HT-29 (cell line): ENCODE measurements at regions not wholly inside any gene's neighbourhood (a gene's known extent, or its start where the extent isn't known, plus 50 kb on each side); places are given as distances from the start of the nearest gene placed in this dataset.
A peak's percentile ranks its signal among the peaks of the same experiment; 100 is the strongest.
"Not testable (repeated sequence)": the region's sequence is repeated elsewhere in the genome, so short reads cannot be mapped to it uniquely, and the experiment has no call there.

Experiments
- DNase-seq: peaks from one replicate; pipeline ENCODE4 v3.0.0-alpha.2; 2015; ENCODE audit warnings: low spot score

- no peak for DNase-seq
Observed at GRCh38 chr18:27382567-27383216, 197.6 kb upstream of the CHST9 start.

- DNase-seq, result no peak
Observed at GRCh38 chr18:27378431-27379095, 193.5 kb upstream of the CHST9 start.

- no peak for DNase-seq
Observed at GRCh38 chr18:27377251-27377650, 192.1 kb upstream of the CHST9 start.

GRCh38 chr18:27372386-27372785, 187.3 kb upstream of the CHST9 start:
- no peak for DNase-seq

GRCh38 chr18:27366665-27367064, 181.6 kb upstream of the CHST9 start:
- DNase-seq, result no peak

- no peak for DNase-seq
Observed at GRCh38 chr18:27366151-27366550, 181.0 kb upstream of the CHST9 start.

GRCh38 chr18:27363872-27364271, 178.8 kb upstream of the CHST9 start:
- peak; percentile 1 for DNase-seq

GRCh38 chr18:27361477-27361876, 176.4 kb upstream of the CHST9 start:
- no peak for DNase-seq

- no peak for DNase-seq
Observed at GRCh38 chr18:27355308-27355707, 170.2 kb upstream of the CHST9 start.

GRCh38 chr18:27353273-27353672, 168.2 kb upstream of the CHST9 start:
- no peak for DNase-seq

- DNase-seq, result no peak
Observed at GRCh38 chr18:27349284-27349882, 164.3 kb upstream of the CHST9 start.

GRCh38 chr18:27331606-27332005, 146.5 kb upstream of the CHST9 start:
- DNase-seq, result no peak

GRCh38 chr18:27314996-27315395, 129.9 kb upstream of the CHST9 start:
- DNase-seq, result no peak

- no peak for DNase-seq
Observed at GRCh38 chr18:27313678-27314077, 128.6 kb upstream of the CHST9 start.

- DNase-seq, result no peak
Observed at GRCh38 chr18:27312853-27313252, 127.7 kb upstream of the CHST9 start.

GRCh38 chr18:27312153-27312552, 127.0 kb upstream of the CHST9 start:
- DNase-seq, result no peak

- DNase-seq, result no peak
Observed at GRCh38 chr18:27311114-27311513, 126.0 kb upstream of the CHST9 start.

- DNase-seq, result no peak
Observed at GRCh38 chr18:27301615-27302378, 116.7 kb upstream of the CHST9 start.

- DNase-seq, result peak; percentile 1
Observed at GRCh38 chr18:27298214-27298804, 113.2 kb upstream of the CHST9 start.

GRCh38 chr18:27285973-27286562, 101.0 kb upstream of the CHST9 start:
- DNase-seq, result not testable (repeated sequence)

- no peak for DNase-seq
Observed at GRCh38 chr18:27278131-27278530, 93.0 kb upstream of the CHST9 start.

GRCh38 chr18:27277554-27277953, 92.4 kb upstream of the CHST9 start:
- DNase-seq, result no peak
